ENCODE measurements at regions not wholly inside any gene's neighbourhood (a gene's known extent, or its start where the extent isn't known, plus 50 kb on each side); places are given as distances from the start of the nearest gene placed in this dataset.

GRCh38 chr5:174877987-174878386 lies 153.6 kb downstream of the MSX2 start:
- TF ChIP-seq, protein P1, sequence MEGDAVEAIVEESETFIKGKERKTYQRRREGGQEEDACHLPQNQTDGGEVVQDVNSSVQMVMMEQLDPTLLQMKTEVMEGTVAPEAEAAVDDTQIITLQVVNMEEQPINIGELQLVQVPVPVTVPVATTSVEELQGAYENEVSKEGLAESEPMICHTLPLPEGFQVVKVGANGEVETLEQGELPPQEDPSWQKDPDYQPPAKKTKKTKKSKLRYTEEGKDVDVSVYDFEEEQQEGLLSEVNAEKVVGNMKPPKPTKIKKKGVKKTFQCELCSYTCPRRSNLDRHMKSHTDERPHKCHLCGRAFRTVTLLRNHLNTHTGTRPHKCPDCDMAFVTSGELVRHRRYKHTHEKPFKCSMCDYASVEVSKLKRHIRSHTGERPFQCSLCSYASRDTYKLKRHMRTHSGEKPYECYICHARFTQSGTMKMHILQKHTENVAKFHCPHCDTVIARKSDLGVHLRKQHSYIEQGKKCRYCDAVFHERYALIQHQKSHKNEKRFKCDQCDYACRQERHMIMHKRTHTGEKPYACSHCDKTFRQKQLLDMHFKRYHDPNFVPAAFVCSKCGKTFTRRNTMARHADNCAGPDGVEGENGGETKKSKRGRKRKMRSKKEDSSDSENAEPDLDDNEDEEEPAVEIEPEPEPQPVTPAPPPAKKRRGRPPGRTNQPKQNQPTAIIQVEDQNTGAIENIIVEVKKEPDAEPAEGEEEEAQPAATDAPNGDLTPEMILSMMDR (IDR thresholded peaks at IDR 0.05), result no peak
- no peak for TF ChIP-seq POLR2A (IDR thresholded peaks at IDR 0.05)
- Histone ChIP-seq H3K4me3 (no peak overlapping the region), H3K27ac (no peak overlapping the region), H3K9me3 (no peaks in the 10 kb centered on the region), H3K36me3 (no peaks in the 10 kb centered on the region), H3K27me3 (peaks cover 0 to 13% (median 0%) of the 10 kb centered on the region in 4 donors), H3K4me1 (no peaks in the 10 kb centered on the region)
- WGBS, 2 donors, result 83 to 100% methylated on average over 1 of the region's 1 CpG
- DNase-seq, result no peak
- intact Hi-C loops (cut with DNase I), result no loop called here

DNA sequence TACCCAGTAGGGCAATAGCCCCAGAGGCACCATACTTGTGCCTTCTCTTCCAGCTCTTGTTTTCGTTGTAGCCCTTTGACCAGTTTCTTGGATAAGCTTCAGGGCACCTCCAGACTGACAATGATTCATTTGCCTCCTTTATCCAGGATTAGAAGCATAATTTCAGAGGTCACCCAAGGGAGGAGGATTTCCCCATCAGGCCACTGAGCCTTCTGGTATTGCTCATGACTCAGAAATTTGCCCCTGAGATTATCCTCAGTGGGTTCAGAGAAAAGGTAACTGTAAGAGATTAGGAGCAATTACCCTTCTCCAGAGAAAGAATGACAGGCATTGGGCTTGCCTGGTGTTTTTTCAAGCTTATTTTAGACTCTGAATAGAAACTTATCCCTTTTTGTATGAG lies 147.9 kb downstream of the MSX2 start:
- Histone ChIP-seq H3K4me1 (no peaks in the 10 kb centered on the region), H3K9me3 (no peaks in the 10 kb centered on the region), H3K27me3 (peaks cover 0 to 39% (median 0%) of the 10 kb centered on the region in 4 donors), H3K4me3 (no peak overlapping the region), H3K27ac (no peak overlapping the region), H3K36me3 (no peaks in the 10 kb centered on the region)
- 0 to 6% methylated on average over 1 of the region's 1 CpG for WGBS, 2 donors
- no peak for TF ChIP-seq POLR2A (IDR thresholded peaks at IDR 0.05)
- TF ChIP-seq, protein P1 (IDR thresholded peaks at IDR 0.05), result no peak
- intact Hi-C loops (cut with DNase I), result no loop called here
- no peak for DNase-seq

GRCh38 chr5:174852143-174852542 lies 127.8 kb downstream of the MSX2 start:
- 63 to 68% methylated on average over 5 of the region's 5 CpGs for WGBS, 2 donors
- Histone ChIP-seq H3K27ac (no peak overlapping the region), H3K4me3 (no peak overlapping the region), H3K27me3 (no peaks in the 10 kb centered on the region), H3K4me1 (no peaks in the 10 kb centered on the region), H3K36me3 (no peaks in the 10 kb centered on the region), H3K9me3 (no peaks in the 10 kb centered on the region)
- intact Hi-C loops (cut with DNase I), result no loop called here
- TF ChIP-seq, protein P1 (IDR thresholded peaks at IDR 0.05), result no peak
- TF ChIP-seq POLR2A (IDR thresholded peaks at IDR 0.05), result no peak
- DNase-seq, result no peak

GRCh38 chr5:174850565-174851169 lies 126.3 kb downstream of the MSX2 start:
- H3K27ac ChIP-seq, result no peak overlapping the region
- intact Hi-C loops (cut with DNase I), result no loop called here

GRCh38 chr5:174849426-174849825 lies 125.0 kb downstream of the MSX2 start:
- Histone ChIP-seq H3K9me3 (no peaks in the 10 kb centered on the region), H3K4me1 (peaks cover 0 to 7% (median 0%) of the 10 kb centered on the region in 3 donors)

More at GRCh38 chr5:174850565-174851169, 126.3 kb downstream of the MSX2 start:
- WGBS, 2 donors, result 38 to 62% methylated on average over 4 of the region's 4 CpGs
- no peaks in the 10 kb centered on the region for H3K9me3 ChIP-seq
- H3K36me3 ChIP-seq, result no peaks in the 10 kb centered on the region
- H3K4me1 ChIP-seq, result no peaks in the 10 kb centered on the region
- no peak for DNase-seq
- TF ChIP-seq, protein P1 (IDR thresholded peaks at IDR 0.05), result no peak
- no peak for TF ChIP-seq POLR2A (IDR thresholded peaks at IDR 0.05)
- H3K27me3 ChIP-seq, result no peaks in the 10 kb centered on the region
- no peak overlapping the region for H3K4me3 ChIP-seq

More at GRCh38 chr5:174849426-174849825, 125.0 kb downstream of the MSX2 start:
- no peak for DNase-seq
- no peak overlapping the region for H3K27ac ChIP-seq
- 61 to 81% methylated on average over 4 to 6 of the region's 7 CpGs for WGBS, 2 donors
- H3K4me3 ChIP-seq, result no peak overlapping the region
- no peak for TF ChIP-seq POLR2A (IDR thresholded peaks at IDR 0.05)
- TF ChIP-seq, protein P1 (IDR thresholded peaks at IDR 0.05), result no peak
- no peaks in the 10 kb centered on the region for H3K36me3 ChIP-seq
- intact Hi-C loops (cut with DNase I), result no loop called here
- no peaks in the 10 kb centered on the region for H3K27me3 ChIP-seq

Data from esophagus squamous epithelium (tissue), 5 donors.